ENCODE measurements at regions not wholly inside any gene's neighbourhood (a gene's known extent, or its start where the extent isn't known, plus 50 kb on each side); places are given as distances from the start of the nearest gene placed in this dataset.

GRCh38 chr14:62409169-62409568 is 636.1 kb downstream of the KCNH5 start:
- no peak for ATAC-seq
- Mint-ChIP-seq H3K4me1 (no peaks in the 10 kb centered on the region), H3K9me3 (no peaks in the 10 kb centered on the region), H3K27ac (no peak overlapping the region), H3K27me3 (no peaks in the 10 kb centered on the region), H3K4me3 (no peak overlapping the region), H3K36me3 (no peaks in the 10 kb centered on the region)

- H3K27me3 Mint-ChIP-seq = no peaks in the 10 kb centered on the region
- ATAC-seq = no peak
- no peaks in the 10 kb centered on the region for H3K9me3 Mint-ChIP-seq
- no peaks in the 10 kb centered on the region for H3K36me3 Mint-ChIP-seq
- H3K27ac Mint-ChIP-seq = no peak overlapping the region
- H3K4me1 Mint-ChIP-seq = no peaks in the 10 kb centered on the region
- no peak overlapping the region for H3K4me3 Mint-ChIP-seq
These were observed 635.5 kb downstream of the KCNH5 start for GRCh38 chr14:62409626-62410300.

- Mint-ChIP-seq H3K9me3 (peaks cover 4% of the 10 kb centered on the region), H3K36me3 (no peaks in the 10 kb centered on the region)
These were observed 624.4 kb downstream of the KCNH5 start for GRCh38 chr14:62420847-62421246.

GRCh38 chr14:62428429-62429203 is 616.6 kb downstream of the KCNH5 start:
- no peak overlapping the region for H3K27ac Mint-ChIP-seq
- no peak for ATAC-seq

More at GRCh38 chr14:62420847-62421246, 624.4 kb downstream of the KCNH5 start:
- Mint-ChIP-seq H3K27me3 (no peaks in the 10 kb centered on the region), H3K4me3 (no peak overlapping the region), H3K4me1 (no peaks in the 10 kb centered on the region), H3K27ac (no peak overlapping the region)
- ATAC-seq = no peak

GRCh38 chr14:62429683-62430082 is 615.6 kb downstream of the KCNH5 start:
- Mint-ChIP-seq H3K36me3 (no peaks in the 10 kb centered on the region), H3K9me3 (peaks cover 24% of the 10 kb centered on the region), H3K4me3 (no peak overlapping the region), H3K4me1 (no peaks in the 10 kb centered on the region), H3K27me3 (no peaks in the 10 kb centered on the region), H3K27ac (no peak overlapping the region)
- no peak for ATAC-seq

More at GRCh38 chr14:62428429-62429203, 616.6 kb downstream of the KCNH5 start:
- peaks cover 19% of the 10 kb centered on the region for H3K9me3 Mint-ChIP-seq
- H3K27me3 Mint-ChIP-seq = no peaks in the 10 kb centered on the region
- no peaks in the 10 kb centered on the region for H3K4me1 Mint-ChIP-seq
- no peaks in the 10 kb centered on the region for H3K36me3 Mint-ChIP-seq
- H3K4me3 Mint-ChIP-seq = no peak overlapping the region

- no peak overlapping the region for H3K4me3 Mint-ChIP-seq
- H3K36me3 Mint-ChIP-seq = no peaks in the 10 kb centered on the region
- peaks cover 23% of the 10 kb centered on the region for H3K9me3 Mint-ChIP-seq
- H3K4me1 Mint-ChIP-seq = no peaks in the 10 kb centered on the region
- H3K27me3 Mint-ChIP-seq = no peaks in the 10 kb centered on the region
- no peak for ATAC-seq
- H3K27ac Mint-ChIP-seq = no peak overlapping the region
These were observed 613.8 kb downstream of the KCNH5 start for GRCh38 chr14:62431496-62431895.

GRCh38 chr14:62432955-62433354 is 612.3 kb downstream of the KCNH5 start:
- ATAC-seq = no peak
- Mint-ChIP-seq H3K9me3 (peaks cover 21% of the 10 kb centered on the region), H3K4me3 (no peak overlapping the region), H3K4me1 (no peaks in the 10 kb centered on the region), H3K27ac (no peak overlapping the region), H3K27me3 (no peaks in the 10 kb centered on the region), H3K36me3 (no peaks in the 10 kb centered on the region)

GRCh38 chr14:62436261-62436660 is 609.0 kb downstream of the KCNH5 start:
- no peaks in the 10 kb centered on the region for H3K4me1 Mint-ChIP-seq
- no peak for ATAC-seq
- peaks cover 28% of the 10 kb centered on the region for H3K9me3 Mint-ChIP-seq

GRCh38 chr14:62439210-62439609 is 606.0 kb downstream of the KCNH5 start:
- Mint-ChIP-seq H3K4me3 (no peak overlapping the region), H3K9me3 (peaks cover 15% of the 10 kb centered on the region), H3K27ac (no peak overlapping the region), H3K36me3 (no peaks in the 10 kb centered on the region), H3K27me3 (no peaks in the 10 kb centered on the region), H3K4me1 (no peaks in the 10 kb centered on the region)
- ATAC-seq = no peak

More at GRCh38 chr14:62436261-62436660, 609.0 kb downstream of the KCNH5 start:
- Mint-ChIP-seq H3K27ac (no peak overlapping the region), H3K36me3 (no peaks in the 10 kb centered on the region), H3K4me3 (no peak overlapping the region), H3K27me3 (no peaks in the 10 kb centered on the region)

- no peak for ATAC-seq
- H3K4me1 Mint-ChIP-seq = no peaks in the 10 kb centered on the region
- H3K4me3 Mint-ChIP-seq = no peak overlapping the region
- H3K27ac Mint-ChIP-seq = no peak overlapping the region
- no peaks in the 10 kb centered on the region for H3K27me3 Mint-ChIP-seq
- no peaks in the 10 kb centered on the region for H3K36me3 Mint-ChIP-seq
- H3K9me3 Mint-ChIP-seq = peaks cover 14% of the 10 kb centered on the region
These were observed 601.5 kb downstream of the KCNH5 start for GRCh38 chr14:62443796-62444195.

- no peak overlapping the region for H3K4me3 Mint-ChIP-seq
- H3K27me3 Mint-ChIP-seq = no peaks in the 10 kb centered on the region
- ATAC-seq = no peak
- no peaks in the 10 kb centered on the region for H3K36me3 Mint-ChIP-seq
- peaks cover 12% of the 10 kb centered on the region for H3K9me3 Mint-ChIP-seq
- H3K27ac Mint-ChIP-seq = no peak overlapping the region
- H3K4me1 Mint-ChIP-seq = no peaks in the 10 kb centered on the region
These were observed 599.7 kb downstream of the KCNH5 start for GRCh38 chr14:62445570-62445969.

- no peak overlapping the region for H3K27ac Mint-ChIP-seq
- no peaks in the 10 kb centered on the region for H3K27me3 Mint-ChIP-seq
- H3K4me3 Mint-ChIP-seq = no peak overlapping the region
- no peaks in the 10 kb centered on the region for H3K36me3 Mint-ChIP-seq
- peaks cover 13% of the 10 kb centered on the region for H3K9me3 Mint-ChIP-seq
- H3K4me1 Mint-ChIP-seq = no peaks in the 10 kb centered on the region
- no peak for ATAC-seq
These were observed 594.0 kb downstream of the KCNH5 start for GRCh38 chr14:62451221-62451620.

GRCh38 chr14:62453226-62453625 is 592.0 kb downstream of the KCNH5 start:
- no peak overlapping the region for H3K27ac Mint-ChIP-seq
- H3K4me3 Mint-ChIP-seq = no peak overlapping the region
- H3K27me3 Mint-ChIP-seq = no peaks in the 10 kb centered on the region
- H3K4me1 Mint-ChIP-seq = no peaks in the 10 kb centered on the region
- H3K36me3 Mint-ChIP-seq = no peaks in the 10 kb centered on the region
- ATAC-seq = no peak
- peaks cover 6% of the 10 kb centered on the region for H3K9me3 Mint-ChIP-seq

- no peaks in the 10 kb centered on the region for H3K27me3 Mint-ChIP-seq
- H3K9me3 Mint-ChIP-seq = peaks cover 6% of the 10 kb centered on the region
- no peak overlapping the region for H3K27ac Mint-ChIP-seq
- no peaks in the 10 kb centered on the region for H3K36me3 Mint-ChIP-seq
- no peak overlapping the region for H3K4me3 Mint-ChIP-seq
- ATAC-seq = no peak
- no peaks in the 10 kb centered on the region for H3K4me1 Mint-ChIP-seq
These were observed 589.8 kb downstream of the KCNH5 start for GRCh38 chr14:62455446-62455845.

GRCh38 chr14:62462988-62463387 is 582.3 kb downstream of the KCNH5 start:
- no peaks in the 10 kb centered on the region for H3K36me3 Mint-ChIP-seq

GRCh38 chr14:62468946-62469345 is 576.3 kb downstream of the KCNH5 start:
- no peak overlapping the region for H3K4me3 Mint-ChIP-seq
- H3K27ac Mint-ChIP-seq = no peak overlapping the region
- no peaks in the 10 kb centered on the region for H3K27me3 Mint-ChIP-seq
- H3K36me3 Mint-ChIP-seq = no peaks in the 10 kb centered on the region
- ATAC-seq = no peak
- peaks cover 3% of the 10 kb centered on the region for H3K9me3 Mint-ChIP-seq
- H3K4me1 Mint-ChIP-seq = no peaks in the 10 kb centered on the region

More at GRCh38 chr14:62462988-62463387, 582.3 kb downstream of the KCNH5 start:
- Mint-ChIP-seq H3K4me1 (no peaks in the 10 kb centered on the region), H3K27me3 (no peaks in the 10 kb centered on the region), H3K27ac (no peak overlapping the region), H3K9me3 (peaks cover 2% of the 10 kb centered on the region), H3K4me3 (no peak overlapping the region)
- ATAC-seq = no peak

Measured in stimulated activated memory B cell treated with anti-CD40 and anti-IgM and Interleukin-4, amounts not matched to agents 10 μg/mL and 1 μg/mL and 100 μg/mL, for 72 hours (primary cell).